Glutamatergic neuron (in vitro differentiated cells): ENCODE measurements at regions not wholly inside any gene's neighbourhood (a gene's known extent, or its start where the extent isn't known, plus 50 kb on each side); places are given as distances from the start of the nearest gene placed in this dataset.

ENCODE experiments used
- DNase-seq: peaks from one replicate; pipeline ENCODE4 v3.0.0; 2022
- H3K27ac Mint-ChIP-seq: one replicate; pipeline ENCODE4 v1.8.0; 2020; ENCODE audit warnings: mild to moderate bottlenecking, mixed read lengths, inconsistent platforms; ENCODE audit not compliant: unreplicated experiment
- H3K27me3 Mint-ChIP-seq: one replicate; pipeline ENCODE4 v1.8.0; 2020; ENCODE audit warnings: mild to moderate bottlenecking, moderate library complexity, mixed read lengths, inconsistent platforms; ENCODE audit not compliant: unreplicated experiment
- H3K36me3 Mint-ChIP-seq: one replicate; pipeline ENCODE4 v1.8.0; 2020; ENCODE audit warnings: mild to moderate bottlenecking, mixed read lengths, inconsistent platforms; ENCODE audit not compliant: unreplicated experiment
- H3K4me1 Mint-ChIP-seq: one replicate; pipeline ENCODE4 v1.8.0; 2020; ENCODE audit warnings: mild to moderate bottlenecking, low read depth, mixed read lengths, inconsistent platforms; ENCODE audit not compliant: unreplicated experiment
- H3K4me3 Mint-ChIP-seq: one replicate; pipeline ENCODE4 v1.8.0; 2020; ENCODE audit warnings: mild to moderate bottlenecking, mixed read lengths, inconsistent platforms; ENCODE audit not compliant: unreplicated experiment
- H3K9me3 Mint-ChIP-seq: one replicate; pipeline ENCODE4 v1.8.0; 2020; ENCODE audit warnings: mild to moderate bottlenecking, moderate library complexity, mixed read lengths, inconsistent platforms; ENCODE audit not compliant: unreplicated experiment
- CTCF ChIP-seq: fragments of 200-600 bp; sonication (generic); IDR thresholded peaks from one replicate; pipeline ENCODE4 v1.5.0; 2021; ENCODE audit not compliant: partially characterized antibody, unreplicated experiment

GRCh38 chr12:107287436-107288413, 194.4 kb upstream of the CRY1 start:
- TF ChIP-seq CTCF, result no peak
- H3K4me1 Mint-ChIP-seq, result no peaks in the 10 kb centered on the region

GRCh38 chr12:107288414-107289127, 195.2 kb upstream of the CRY1 start:
- H3K4me1 Mint-ChIP-seq, result no peaks in the 10 kb centered on the region
- TF ChIP-seq CTCF, result no peak
- H3K4me3 Mint-ChIP-seq, result no peak overlapping the region
- no peaks in the 10 kb centered on the region for H3K27me3 Mint-ChIP-seq
- no peaks in the 10 kb centered on the region for H3K36me3 Mint-ChIP-seq
- DNase-seq, result no peak
- no peak overlapping the region for H3K27ac Mint-ChIP-seq
- H3K9me3 Mint-ChIP-seq, result no peaks in the 10 kb centered on the region

More at GRCh38 chr12:107287436-107288413, 194.4 kb upstream of the CRY1 start:
- no peak overlapping the region for H3K4me3 Mint-ChIP-seq
- H3K27ac Mint-ChIP-seq, result no peak overlapping the region
- no peaks in the 10 kb centered on the region for H3K9me3 Mint-ChIP-seq
- H3K36me3 Mint-ChIP-seq, result no peaks in the 10 kb centered on the region
- H3K27me3 Mint-ChIP-seq, result no peaks in the 10 kb centered on the region
- DNase-seq, result no peak

- no peak for DNase-seq
- H3K36me3 Mint-ChIP-seq, result no peaks in the 10 kb centered on the region
- H3K4me1 Mint-ChIP-seq, result no peaks in the 10 kb centered on the region
- no peaks in the 10 kb centered on the region for H3K27me3 Mint-ChIP-seq
- no peak overlapping the region for H3K27ac Mint-ChIP-seq
- H3K9me3 Mint-ChIP-seq, result no peaks in the 10 kb centered on the region
- no peak overlapping the region for H3K4me3 Mint-ChIP-seq
- no peak for TF ChIP-seq CTCF
Observed at GRCh38 chr12:107291018-107291417, 197.7 kb upstream of the CRY1 start.

- H3K27me3 Mint-ChIP-seq, result peaks cover 2% of the 10 kb centered on the region
- DNase-seq, result no peak
- H3K36me3 Mint-ChIP-seq, result no peaks in the 10 kb centered on the region
Observed at GRCh38 chr12:107296681-107297089, 203.3 kb upstream of the CRY1 start.

More at GRCh38 chr12:107296681-107297089, 203.3 kb upstream of the CRY1 start:
- no peak overlapping the region for H3K27ac Mint-ChIP-seq
- no peak for TF ChIP-seq CTCF
- H3K4me1 Mint-ChIP-seq, result no peaks in the 10 kb centered on the region
- H3K9me3 Mint-ChIP-seq, result peaks cover 2% of the 10 kb centered on the region
- no peak overlapping the region for H3K4me3 Mint-ChIP-seq
